ENCODE measurements at regions not wholly inside any gene's neighbourhood (a gene's known extent, or its start where the extent isn't known, plus 50 kb on each side); places are given as distances from the start of the nearest gene placed in this dataset.

GRCh38 chr2:194176134-194176533 is 1480.9 kb upstream of the SLC39A10 start:
- DNase-seq, result no peak

- DNase-seq, result no peak
These were observed 1490.2 kb upstream of the SLC39A10 start for GRCh38 chr2:194166818-194167217.

GRCh38 chr2:194155431-194155830 is 1501.6 kb upstream of the SLC39A10 start:
- DNase-seq, result no peak

- DNase-seq, result no peak
These were observed 1505.8 kb upstream of the SLC39A10 start for GRCh38 chr2:194151231-194151630.

GRCh38 chr2:194135463-194135862 is 1521.6 kb upstream of the SLC39A10 start:
- no peak for DNase-seq

GRCh38 chr2:194128810-194129209 is 1528.2 kb upstream of the SLC39A10 start:
- DNase-seq, result no peak

- DNase-seq, result no peak
These were observed 1530.6 kb upstream of the SLC39A10 start for GRCh38 chr2:194126418-194126817.

GRCh38 chr2:194116861-194117260 is 1540.2 kb upstream of the SLC39A10 start:
- DNase-seq, result no peak

- DNase-seq, result no peak
These were observed 1551.7 kb upstream of the SLC39A10 start for GRCh38 chr2:194105358-194105757.

GRCh38 chr2:194104687-194105086 is 1552.3 kb upstream of the SLC39A10 start:
- no peak for DNase-seq

- DNase-seq, result no peak
These were observed 1552.9 kb upstream of the SLC39A10 start for GRCh38 chr2:194103941-194104659.

- DNase-seq, result no peak
These were observed 1554.5 kb upstream of the SLC39A10 start for GRCh38 chr2:194102546-194102945.

- DNase-seq, result no peak
These were observed 1556.8 kb upstream of the SLC39A10 start for GRCh38 chr2:194100201-194100600.

GRCh38 chr2:194096402-194096801 is 1560.6 kb upstream of the SLC39A10 start:
- DNase-seq, result no peak

GRCh38 chr2:194095359-194095758 is 1561.7 kb upstream of the SLC39A10 start:
- DNase-seq, result no peak

- DNase-seq, result no peak
These were observed 1566.6 kb upstream of the SLC39A10 start for GRCh38 chr2:194090251-194090905.

GRCh38 chr2:194087089-194087958 is 1569.7 kb upstream of the SLC39A10 start:
- DNase-seq, result no peak

GRCh38 chr2:194086129-194086528 is 1570.9 kb upstream of the SLC39A10 start:
- DNase-seq, result no peak

- DNase-seq, result no peak
These were observed 1577.0 kb upstream of the SLC39A10 start for GRCh38 chr2:194079989-194080388.

GRCh38 chr2:194077366-194077765 is 1579.7 kb upstream of the SLC39A10 start:
- DNase-seq, result no peak

GRCh38 chr2:194062401-194062800 is 1594.6 kb upstream of the SLC39A10 start:
- DNase-seq, result no peak

- no peak for DNase-seq
These were observed 1596.8 kb upstream of the SLC39A10 start for GRCh38 chr2:194060269-194060668.

- DNase-seq, result no peak
These were observed 1602.7 kb upstream of the SLC39A10 start for GRCh38 chr2:194054313-194054712.

- DNase-seq, result no peak
These were observed 1612.7 kb upstream of the SLC39A10 start for GRCh38 chr2:194044321-194044720.

All from effector CD4-positive, alpha-beta T cell (primary cell).